RWPE2 (cell line): ENCODE measurements at regions not wholly inside any gene's neighbourhood (a gene's known extent, or its start where the extent isn't known, plus 50 kb on each side); places are given as distances from the start of the nearest gene placed in this dataset.

Experiments
- ATAC-seq: fragments of 200-7000 bp; cut with Tn5 transposase; 3 replicates; pipeline ENCODE4 v1.9.1; 2021; ENCODE audit warnings: low read depth
- DNase-seq: peaks from one replicate; pipeline ENCODE4 v3.0.0-alpha.2; 2020; ENCODE audit warnings: low spot score
- H3K27ac ChIP-seq: fragments of 450-650 bp; 2 replicates; pipeline ENCODE4 v1.5.1; 2017; ENCODE audit warnings: mild to moderate bottlenecking; ENCODE audit not compliant: poor library complexity, severe bottlenecking
- H3K27me3 ChIP-seq: fragments of 250-450 bp; sonication (Bioruptor Pico); 2 replicates; pipeline ENCODE4 v1.5.1; 2021; ENCODE audit warnings: mild to moderate bottlenecking, moderate library complexity; ENCODE audit not compliant: insufficient read depth, poor library complexity, severe bottlenecking
- H3K36me3 ChIP-seq: fragments of 250-450 bp; sonication (Bioruptor Pico); 2 replicates; pipeline ENCODE4 v1.5.1; 2020; ENCODE audit warnings: low read depth, mild to moderate bottlenecking, moderate library complexity
- H3K4me1 ChIP-seq: fragments of 250-450 bp; sonication (Bioruptor Pico); 2 replicates; pipeline ENCODE4 v1.5.1; 2021; ENCODE audit warnings: mild to moderate bottlenecking, moderate library complexity; ENCODE audit not compliant: insufficient read depth, poor library complexity, severe bottlenecking
- H3K4me3 ChIP-seq: fragments of 250-450 bp; sonication (Bioruptor Pico); 2 replicates; pipeline ENCODE4 v1.5.1; 2021; ENCODE audit warnings: mild to moderate bottlenecking, moderate library complexity; ENCODE audit not compliant: severe bottlenecking
- H3K9me3 ChIP-seq: fragments of 250-450 bp; sonication (Bioruptor Pico); 2 replicates; pipeline ENCODE4 v1.5.1; 2021; ENCODE audit warnings: mild to moderate bottlenecking, moderate library complexity; ENCODE audit not compliant: severe bottlenecking
- CTCF ChIP-seq: fragments of 450-650 bp; IDR thresholded peaks from one replicate; pipeline ENCODE4 v1.5.1; 2017; ENCODE audit warnings: mild to moderate bottlenecking, moderate library complexity; ENCODE audit not compliant: poor library complexity, severe bottlenecking

GRCh38 chrX:142084611-142085010, 120.5 kb downstream of the MAGEC2 start:
- Histone ChIP-seq H3K9me3 (no peaks in the 10 kb centered on the region), H3K36me3 (no peaks in the 10 kb centered on the region), H3K4me3 (no peak overlapping the region), H3K27me3 (no peaks in the 10 kb centered on the region), H3K4me1 (no peaks in the 10 kb centered on the region), H3K27ac (no peak overlapping the region)
- ATAC-seq (no peak), DNase-seq (no peak)
- no peak for TF ChIP-seq CTCF

GRCh38 chrX:142076633-142077032, 128.5 kb downstream of the MAGEC2 start:
- H3K9me3 ChIP-seq = no peaks in the 10 kb centered on the region
- no peak overlapping the region for H3K27ac ChIP-seq
- H3K4me1 ChIP-seq = no peaks in the 10 kb centered on the region
- TF ChIP-seq CTCF = no peak
- H3K36me3 ChIP-seq = no peaks in the 10 kb centered on the region
- no peaks in the 10 kb centered on the region for H3K27me3 ChIP-seq
- no peak for DNase-seq
- ATAC-seq = no peak
- no peak overlapping the region for H3K4me3 ChIP-seq

- no peak for TF ChIP-seq CTCF
- ATAC-seq = no peak
- no peaks in the 10 kb centered on the region for H3K9me3 ChIP-seq
Measured at GRCh38 chrX:142068365-142068764, 136.7 kb downstream of the MAGEC2 start.

GRCh38 chrX:142060191-142060590, 144.9 kb downstream of the MAGEC2 start:
- no peak for TF ChIP-seq CTCF

More at GRCh38 chrX:142068365-142068764, 136.7 kb downstream of the MAGEC2 start:
- H3K4me3 ChIP-seq = no peak overlapping the region
- H3K36me3 ChIP-seq = no peaks in the 10 kb centered on the region
- DNase-seq = no peak
- no peaks in the 10 kb centered on the region for H3K27me3 ChIP-seq
- H3K4me1 ChIP-seq = no peaks in the 10 kb centered on the region
- H3K27ac ChIP-seq = no peak overlapping the region

GRCh38 chrX:142054094-142054493, 150.4 kb downstream of the MAGEC1 start:
- Histone ChIP-seq H3K4me3 (no peak overlapping the region), H3K4me1 (no peaks in the 10 kb centered on the region), H3K9me3 (no peaks in the 10 kb centered on the region), H3K27me3 (no peaks in the 10 kb centered on the region), H3K27ac (no peak overlapping the region), H3K36me3 (no peaks in the 10 kb centered on the region)
- TF ChIP-seq CTCF = no peak
- no peak for ATAC-seq
- DNase-seq = no peak

More at GRCh38 chrX:142060191-142060590, 144.9 kb downstream of the MAGEC2 start:
- no peak overlapping the region for H3K4me3 ChIP-seq
- no peaks in the 10 kb centered on the region for H3K27me3 ChIP-seq
- no peaks in the 10 kb centered on the region for H3K9me3 ChIP-seq
- DNase-seq = no peak
- ATAC-seq = no peak
- H3K36me3 ChIP-seq = no peaks in the 10 kb centered on the region
- H3K27ac ChIP-seq = no peak overlapping the region
- no peaks in the 10 kb centered on the region for H3K4me1 ChIP-seq
